Coronary artery (tissue), 2 donors: ENCODE measurements at regions not wholly inside any gene's neighbourhood (a gene's known extent, or its start where the extent isn't known, plus 50 kb on each side); places are given as distances from the start of the nearest gene placed in this dataset.
A peak's percentile ranks its signal among the peaks of the same experiment; 100 is the strongest.

Experiments
- DNase-seq: peaks from one replicate; pipeline ENCODE4 v3.0.0-alpha.2; 2017; ENCODE audit warnings: low spot score
- H3K27ac ChIP-seq, 2 donors: fragments of 200-600 bp; sonication (generic); one replicate each; pipeline ENCODE4 v1.5.1; 2016 to 2019
- H3K4me3 ChIP-seq: fragments of 200-600 bp; sonication (generic); 2 replicates; pipeline ENCODE4 v1.5.1; 2016; ENCODE audit warnings: mild to moderate bottlenecking, moderate library complexity
- CTCF ChIP-seq: fragments of 200-600 bp; sonication (generic); IDR thresholded peaks from one replicate; pipeline ENCODE4 v1.5.1; 2019; ENCODE audit warnings: antibody characterized with exemption

- no peak for DNase-seq
- Histone ChIP-seq H3K27ac (no peak overlapping the region), H3K4me3 (no peak overlapping the region)
- TF ChIP-seq CTCF, result no peak
Observed at GRCh38 chr6:25026723-25027122, 91.0 kb upstream of the RIPOR2 start.

DNA sequence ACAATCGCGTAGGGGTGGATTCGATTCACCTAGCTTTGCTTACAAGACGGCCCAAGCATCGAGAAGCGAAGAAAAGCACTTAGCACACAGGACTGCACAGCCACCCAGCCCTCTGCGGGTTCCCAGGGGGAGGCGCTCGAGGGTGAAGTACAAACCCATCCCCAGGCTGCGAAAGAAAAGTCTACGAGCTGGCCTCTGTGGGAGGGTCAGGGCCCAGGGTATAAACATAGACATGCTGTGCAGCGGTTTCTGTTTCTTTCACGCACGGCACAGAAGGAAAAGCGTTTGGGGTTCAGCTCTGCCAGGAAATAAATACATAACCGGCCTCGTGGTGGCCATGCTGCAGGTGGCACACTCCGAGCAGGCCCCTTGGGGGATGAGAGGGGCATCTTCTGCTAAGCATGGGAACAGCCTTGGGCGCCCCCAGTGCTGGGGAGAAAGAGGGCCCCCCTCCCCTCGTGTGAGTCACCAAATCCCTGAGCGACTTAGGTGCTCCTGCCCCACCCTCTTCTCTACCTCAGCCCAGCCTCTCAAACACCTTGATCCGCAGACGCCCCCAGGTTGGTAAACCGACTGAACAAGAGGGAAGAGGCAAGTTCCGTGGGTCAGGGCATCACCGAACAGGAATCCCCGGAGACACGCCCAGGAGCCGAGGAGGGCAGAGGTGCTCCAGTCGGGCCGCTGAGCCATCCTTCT lies 91.6 kb upstream of the RIPOR2 start:
- no peak overlapping the region for H3K4me3 ChIP-seq

DNA sequence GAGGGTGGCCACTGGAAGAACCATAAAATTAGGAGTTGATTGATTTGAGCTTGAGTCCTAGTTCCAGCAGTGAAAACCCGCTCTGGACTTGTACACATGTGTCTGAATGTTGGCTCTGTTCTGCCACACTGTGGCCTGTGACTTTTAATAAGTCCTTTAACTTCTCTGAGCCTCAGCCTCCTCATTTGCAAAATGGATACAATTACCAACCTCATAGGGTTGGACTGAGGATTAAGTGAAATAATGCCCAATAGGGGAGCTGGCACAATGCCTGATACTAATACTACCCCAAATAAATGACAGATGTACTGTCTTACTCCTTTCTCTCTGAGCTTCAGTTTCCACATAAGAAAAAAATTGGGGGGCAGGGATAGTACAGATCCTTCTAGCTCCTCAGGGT lies 92.6 kb upstream of the RIPOR2 start:
- Histone ChIP-seq H3K4me3 (no peak overlapping the region), H3K27ac (no peak overlapping the region)
- no peak for DNase-seq
- no peak for TF ChIP-seq CTCF

More for the DNA sequence above, 91.6 kb upstream of the RIPOR2 start:
- TF ChIP-seq CTCF, result no peak
- DNase-seq, result no peak
- no peak overlapping the region for H3K27ac ChIP-seq

DNA sequence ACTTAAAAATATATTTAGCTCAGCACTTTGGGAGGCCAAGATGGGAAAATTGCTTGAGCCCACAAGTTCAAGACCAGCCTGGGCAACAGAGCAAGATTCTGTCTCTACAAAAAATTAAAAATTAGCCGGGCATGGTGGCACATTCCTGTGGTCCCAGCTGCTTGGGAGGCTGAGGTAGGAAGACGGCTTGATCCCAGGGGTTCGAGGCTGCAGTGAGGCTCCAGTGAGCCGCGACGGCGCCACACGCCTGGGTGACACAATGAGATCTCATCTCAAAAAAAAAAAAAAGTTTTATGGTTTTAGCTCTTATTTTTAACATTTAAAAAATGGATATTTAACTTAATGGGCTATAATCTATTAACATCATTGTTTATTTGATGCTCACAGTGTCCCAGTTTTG lies 97.2 kb upstream of the RIPOR2 start:
- TF ChIP-seq CTCF, result no peak
- DNase-seq, result no peak
- Histone ChIP-seq H3K27ac (no peak overlapping the region), H3K4me3 (no peak overlapping the region)

DNA sequence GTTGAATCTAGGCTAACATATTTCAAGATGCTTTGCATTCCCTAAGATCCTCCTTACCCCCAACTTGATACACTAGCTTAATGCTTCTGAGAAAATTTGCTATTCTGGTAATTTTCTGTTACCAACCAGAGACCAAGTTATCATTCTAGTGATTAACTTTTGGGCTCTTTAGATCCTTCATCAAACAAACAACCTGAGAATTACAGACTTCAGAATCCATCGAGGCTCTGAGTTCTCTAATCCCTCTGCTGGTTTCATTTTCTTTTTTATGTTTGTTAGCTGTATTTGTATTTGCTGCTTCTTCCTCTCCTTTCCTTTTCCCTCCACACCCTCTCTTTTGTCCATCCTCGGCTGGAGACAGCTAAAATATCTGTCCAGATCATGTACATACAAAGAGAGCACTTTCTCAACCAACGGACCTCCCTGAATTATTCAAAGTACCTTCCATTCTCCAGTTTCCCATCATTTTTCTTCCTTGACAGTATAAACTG lies 98.7 kb upstream of the RIPOR2 start:
- no peak for DNase-seq
- Histone ChIP-seq H3K4me3 (peak overlapping the region; percentile 25), H3K27ac (no peak overlapping the region)
- TF ChIP-seq CTCF, result no peak

- H3K4me3 ChIP-seq, result peak overlapping the region; percentile 3
- DNase-seq, result no peak
Observed at GRCh38 chr6:25035174-25035511, 99.4 kb upstream of the RIPOR2 start.

More at GRCh38 chr6:25035174-25035511, 99.4 kb upstream of the RIPOR2 start:
- no peak overlapping the region for H3K27ac ChIP-seq
- no peak for TF ChIP-seq CTCF
